HCT116 (cell line): ENCODE measurements at regions not wholly inside any gene's neighbourhood (a gene's known extent, or its start where the extent isn't known, plus 50 kb on each side); places are given as distances from the start of the nearest gene placed in this dataset.

ENCODE experiments used
- CEBPB ChIP-seq: IDR thresholded peaks from 2 replicates; pipeline ENCODE4 v1.6.1; 2012; ENCODE audit warnings: low read depth
- CTCF ChIP-seq, 3 experiments: fragments of 200-600 bp in 1 of 3; sonication (generic) in 1 of 3; IDR thresholded peaks in 2 of 3; conservative IDR thresholded peaks in 1 of 3; 2 replicates each; pipeline ENCODE4 v1.5.1; 2012 to 2017; ENCODE audit warnings: low read depth in 2 of 3, low read length in 2 of 3, antibody characterized with exemption in 1 of 3, borderline replicate concordance in 1 of 3, control low read depth in 1 of 3, mild to moderate bottlenecking in 1 of 3, mixed read lengths in 1 of 3, mixed run types in 1 of 3, moderate library complexity in 1 of 3; ENCODE audit not compliant: insufficient read depth in 1 of 3
- EZH2 ChIP-seq: fragments of 200-600 bp; sonication (generic); IDR thresholded peaks from 2 replicates; pipeline ENCODE4 v1.6.1; 2017; ENCODE audit warnings: antibody characterized with exemption, mixed run types
- EZH2phosphoT487 ChIP-seq: fragments of 200-600 bp; IDR thresholded peaks from 2 replicates; pipeline ENCODE4 v1.6.1; 2018; ENCODE audit warnings: antibody characterized with exemption, borderline replicate concordance
- POLR2A ChIP-seq: IDR thresholded peaks from 2 replicates; pipeline ENCODE4 v1.7.0; 2011; ENCODE audit warnings: borderline replicate concordance; ENCODE audit not compliant: insufficient read depth, insufficient read length; ENCODE audit errors: extremely low read depth
- POLR2AphosphoS5 ChIP-seq: IDR thresholded peaks from 2 replicates; pipeline ENCODE4 v1.6.1; 2011; ENCODE audit warnings: mild to moderate bottlenecking, low read depth, low read length, moderate library complexity
- RAD21 ChIP-seq: IDR thresholded peaks from 2 replicates; pipeline ENCODE4 v1.6.1; 2012; ENCODE audit warnings: low read depth, mild to moderate bottlenecking
- REST ChIP-seq: IDR thresholded peaks from 2 replicates; pipeline ENCODE4 v1.6.1; 2012; ENCODE audit warnings: low read depth
- SP1 ChIP-seq: IDR thresholded peaks from 2 replicates; pipeline ENCODE4 v1.6.1; 2012; ENCODE audit warnings: low read depth
- SRF ChIP-seq: IDR thresholded peaks from 2 replicates; pipeline ENCODE4 v1.6.1; 2012; ENCODE audit warnings: low read depth
- ZFX ChIP-seq: fragments of 450-650 bp; IDR thresholded peaks from 2 replicates; pipeline ENCODE4 v1.6.1; 2017
- TF ChIP-seq, protein P1 (sequence below): IDR thresholded peaks from 2 replicates; pipeline ENCODE4 v1.6.1; 2012
- TF ChIP-seq, protein P2 (sequence below): IDR thresholded peaks from 2 replicates; pipeline ENCODE4 v1.6.1; 2011; ENCODE audit warnings: mild to moderate bottlenecking, low read length, moderate library complexity; ENCODE audit not compliant: insufficient replicate concordance; ENCODE audit errors: extremely low read depth

GRCh38 chr6:11890209-11890608, 111.6 kb upstream of the ADTRP start:
- TF ChIP-seq POLR2A: no peak
- no peak for TF ChIP-seq CEBPB
- TF ChIP-seq EZH2phosphoT487: no peak
- TF ChIP-seq CTCF (IDR thresholded peaks at IDR 0.05 in 2 of 3, conservative IDR thresholded peaks at IDR 0.05 in 1 of 3; ENCODE audit: borderline replicate concordance in 1 of 3, insufficient read depth in 1 of 3, low read depth in 2 of 3, low read length in 2 of 3): no peak
- TF ChIP-seq EZH2: no peak
- TF ChIP-seq ZFX: no peak
- no peak for TF ChIP-seq POLR2AphosphoS5
- TF ChIP-seq RAD21: no peak
- TF ChIP-seq, protein P1, sequence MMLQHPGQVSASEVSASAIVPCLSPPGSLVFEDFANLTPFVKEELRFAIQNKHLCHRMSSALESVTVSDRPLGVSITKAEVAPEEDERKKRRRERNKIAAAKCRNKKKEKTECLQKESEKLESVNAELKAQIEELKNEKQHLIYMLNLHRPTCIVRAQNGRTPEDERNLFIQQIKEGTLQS: no peak
- TF ChIP-seq, protein P2, sequence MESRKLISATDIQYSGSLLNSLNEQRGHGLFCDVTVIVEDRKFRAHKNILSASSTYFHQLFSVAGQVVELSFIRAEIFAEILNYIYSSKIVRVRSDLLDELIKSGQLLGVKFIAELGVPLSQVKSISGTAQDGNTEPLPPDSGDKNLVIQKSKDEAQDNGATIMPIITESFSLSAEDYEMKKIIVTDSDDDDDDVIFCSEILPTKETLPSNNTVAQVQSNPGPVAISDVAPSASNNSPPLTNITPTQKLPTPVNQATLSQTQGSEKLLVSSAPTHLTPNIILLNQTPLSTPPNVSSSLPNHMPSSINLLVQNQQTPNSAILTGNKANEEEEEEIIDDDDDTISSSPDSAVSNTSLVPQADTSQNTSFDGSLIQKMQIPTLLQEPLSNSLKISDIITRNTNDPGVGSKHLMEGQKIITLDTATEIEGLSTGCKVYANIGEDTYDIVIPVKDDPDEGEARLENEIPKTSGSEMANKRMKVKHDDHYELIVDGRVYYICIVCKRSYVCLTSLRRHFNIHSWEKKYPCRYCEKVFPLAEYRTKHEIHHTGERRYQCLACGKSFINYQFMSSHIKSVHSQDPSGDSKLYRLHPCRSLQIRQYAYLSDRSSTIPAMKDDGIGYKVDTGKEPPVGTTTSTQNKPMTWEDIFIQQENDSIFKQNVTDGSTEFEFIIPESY: no peak
- TF ChIP-seq SRF: no peak
- no peak for TF ChIP-seq REST
- TF ChIP-seq SP1: no peak
